ENCODE measurements at regions not wholly inside any gene's neighbourhood (a gene's known extent, or its start where the extent isn't known, plus 50 kb on each side); places are given as distances from the start of the nearest gene placed in this dataset.
"Not testable (repeated sequence)": the region's sequence is repeated elsewhere in the genome, so short reads cannot be mapped to it uniquely, and the experiment has no call there.

DNA sequence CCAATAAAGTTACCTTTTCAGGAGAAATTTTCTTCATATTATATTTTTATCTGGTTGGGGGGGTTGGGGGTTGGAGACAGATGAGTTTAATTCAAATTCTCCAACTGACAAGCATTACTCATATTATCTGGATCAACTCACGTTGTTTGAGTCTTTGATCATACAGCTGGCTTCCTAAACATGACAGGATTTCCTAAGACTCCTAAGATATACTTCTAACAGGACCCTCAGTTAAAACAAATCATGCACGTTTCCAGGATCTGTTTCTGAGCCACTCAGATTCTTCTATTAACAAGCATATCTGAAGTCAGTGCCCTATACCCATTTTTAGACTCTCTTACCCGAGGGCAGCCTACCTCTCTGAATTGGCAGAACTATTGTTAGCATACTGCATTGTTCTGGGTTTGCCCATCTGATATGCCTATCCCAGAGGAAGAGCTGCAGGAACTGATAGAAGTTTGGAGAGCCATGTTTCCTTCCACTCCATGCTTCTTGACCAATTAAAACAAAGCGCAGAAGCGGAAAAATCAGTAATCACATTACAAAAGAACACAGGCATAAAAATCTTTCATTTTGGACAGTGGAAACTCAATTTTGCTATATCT lies 653.9 kb downstream of the LTN1 start:
- no peak for DNase-seq (ENCODE audit: low spot score)

GRCh38 chr21:28337315-28337714 lies 655.4 kb downstream of the LTN1 start:
- no peak for DNase-seq (ENCODE audit: low spot score)

DNA sequence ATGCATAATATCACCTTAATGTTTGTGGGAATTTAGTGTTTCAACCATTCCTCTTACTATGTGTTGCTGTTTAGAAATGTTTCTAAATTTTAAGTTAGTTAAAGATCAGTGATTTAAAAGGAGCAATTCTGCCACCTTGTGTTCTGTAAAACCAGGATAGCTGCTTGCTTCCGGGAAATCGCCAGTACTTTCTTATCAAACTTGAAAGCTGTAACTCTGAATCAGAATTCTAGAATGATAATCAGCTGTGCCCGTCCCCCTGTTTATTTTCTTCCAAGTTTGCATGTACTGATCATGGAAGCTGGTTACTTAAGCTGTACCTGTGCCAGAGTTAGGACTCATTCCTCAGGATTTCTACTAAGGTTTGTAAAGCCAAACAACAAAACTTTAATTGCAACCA lies 656.4 kb downstream of the LTN1 start:
- DNase-seq (ENCODE audit: low spot score), result no peak

GRCh38 chr21:28334407-28334806 lies 658.3 kb downstream of the LTN1 start:
- DNase-seq (ENCODE audit: low spot score), result no peak

GRCh38 chr21:28333578-28334075 lies 659.0 kb downstream of the LTN1 start:
- DNase-seq (ENCODE audit: low spot score), result no peak

- DNase-seq (ENCODE audit: low spot score), result no peak
These were observed 659.9 kb downstream of the LTN1 start for GRCh38 chr21:28332796-28333195.

DNA sequence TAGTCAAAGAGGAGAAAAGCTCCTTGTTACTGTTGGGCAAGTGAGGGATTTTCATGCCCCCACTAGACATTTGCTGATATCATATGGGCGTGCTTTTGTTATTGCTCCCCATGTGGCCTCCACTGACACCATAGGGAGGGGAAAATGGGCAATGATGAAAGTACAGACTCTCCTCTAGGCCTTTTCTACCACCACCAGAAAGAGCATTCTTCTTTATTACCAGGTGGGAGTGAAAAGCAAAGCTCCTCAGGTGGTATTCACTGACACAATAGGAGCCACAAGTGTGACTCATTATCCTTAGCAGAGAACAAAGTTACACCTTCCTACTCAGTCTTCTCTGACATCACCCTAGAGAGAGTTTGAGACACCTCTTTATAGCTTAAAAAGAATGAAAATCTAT lies 667.1 kb downstream of the LTN1 start:
- DNase-seq (ENCODE audit: low spot score), result no peak

GRCh38 chr21:28324690-28325089 lies 668.0 kb downstream of the LTN1 start:
- DNase-seq (ENCODE audit: low spot score), result no peak

GRCh38 chr21:28317177-28317950 lies 675.3 kb downstream of the LTN1 start:
- DNase-seq (ENCODE audit: low spot score), result no peak

GRCh38 chr21:28311411-28312190 lies 681.1 kb downstream of the LTN1 start:
- no peak for DNase-seq (ENCODE audit: low spot score)

GRCh38 chr21:28310711-28311110 lies 682.0 kb downstream of the LTN1 start:
- no peak for DNase-seq (ENCODE audit: low spot score)

DNA sequence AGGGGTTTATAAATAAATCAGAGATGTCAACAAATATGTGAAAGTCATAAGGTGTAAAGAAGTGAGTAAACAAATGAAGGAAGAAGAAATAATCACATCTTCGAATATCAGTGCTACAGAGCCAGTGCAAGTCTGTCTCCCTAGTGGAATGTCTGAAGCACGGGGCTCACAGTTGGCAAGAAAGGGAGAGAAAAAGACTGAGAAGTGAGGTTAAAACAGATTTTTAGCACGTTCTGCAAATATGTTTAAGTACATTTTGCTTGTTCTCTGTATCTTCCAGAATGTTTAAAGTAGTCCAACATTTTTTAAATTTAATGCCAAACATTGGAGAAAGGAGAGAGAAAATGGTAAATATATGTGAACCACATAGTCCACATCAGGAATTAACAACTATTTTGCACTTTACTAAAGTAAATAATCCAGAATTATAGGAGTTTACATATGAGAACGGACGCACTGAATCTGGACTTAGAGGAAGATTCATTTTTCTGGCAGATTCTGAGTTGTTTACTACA lies 682.4 kb downstream of the LTN1 start:
- no peak for DNase-seq (ENCODE audit: low spot score)

- DNase-seq (ENCODE audit: low spot score), result no peak
These were observed 683.1 kb downstream of the LTN1 start for GRCh38 chr21:28309596-28309995.

DNA sequence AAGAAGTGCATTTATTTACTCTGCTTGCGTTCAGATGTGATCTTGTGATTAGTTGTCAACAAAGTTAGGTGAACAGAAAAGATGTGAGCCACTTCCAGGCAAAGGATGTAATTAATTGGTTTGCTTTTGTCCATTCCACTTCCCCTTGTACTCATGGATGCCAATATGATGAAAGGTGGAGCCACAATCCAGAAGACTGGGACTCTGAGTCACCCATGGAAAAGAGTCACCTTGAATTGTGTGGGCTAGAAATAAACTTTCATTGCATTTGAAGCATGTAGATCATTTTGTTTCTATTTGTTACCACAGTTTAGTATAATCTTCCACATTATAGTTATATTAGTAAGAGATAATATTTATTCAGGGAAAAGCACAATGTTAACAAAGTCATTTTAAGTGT lies 684.2 kb downstream of the LTN1 start:
- no peak for DNase-seq (ENCODE audit: low spot score)

DNA sequence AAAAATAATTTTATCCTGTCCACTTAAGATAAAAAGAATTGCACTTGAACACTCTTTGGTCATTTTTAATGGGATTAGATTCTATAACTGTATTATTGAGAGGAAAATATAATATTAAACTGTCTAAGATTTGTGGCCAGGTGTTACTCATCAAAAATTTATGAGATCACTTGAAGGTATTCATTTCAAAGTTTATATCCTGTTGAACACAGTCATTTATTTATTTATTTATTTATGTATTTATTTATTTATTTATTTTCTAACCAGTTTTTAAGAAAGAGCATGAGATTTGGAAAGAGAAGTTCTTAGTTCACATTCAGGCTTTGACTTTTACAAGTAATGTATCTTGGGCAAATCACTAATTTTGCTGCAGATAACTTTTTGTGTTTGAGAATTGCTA lies 692.7 kb downstream of the LTN1 start:
- no peak for DNase-seq (ENCODE audit: low spot score)

- no peak for DNase-seq (ENCODE audit: low spot score)
These were observed 694.4 kb downstream of the LTN1 start for GRCh38 chr21:28298251-28298672.

DNA sequence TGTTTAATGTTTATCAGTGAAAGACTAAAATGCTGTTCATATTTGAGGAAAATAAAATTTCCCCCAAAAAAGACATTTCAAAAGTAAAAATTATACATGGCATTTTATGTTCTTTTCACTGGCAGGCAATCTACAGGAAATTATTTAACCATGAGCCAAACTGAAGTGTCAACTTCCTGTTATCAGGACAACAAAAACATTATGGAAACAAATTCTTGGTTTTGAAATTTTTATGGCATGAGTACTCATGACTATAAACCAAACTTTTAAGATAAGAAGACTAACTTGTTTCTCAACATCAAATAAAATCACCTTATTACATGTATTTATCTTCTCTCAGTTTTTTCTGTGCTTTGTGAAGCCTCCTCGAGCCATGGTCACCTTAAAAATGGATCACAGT lies 698.6 kb downstream of the LTN1 start:
- no peak for DNase-seq (ENCODE audit: low spot score)

DNA sequence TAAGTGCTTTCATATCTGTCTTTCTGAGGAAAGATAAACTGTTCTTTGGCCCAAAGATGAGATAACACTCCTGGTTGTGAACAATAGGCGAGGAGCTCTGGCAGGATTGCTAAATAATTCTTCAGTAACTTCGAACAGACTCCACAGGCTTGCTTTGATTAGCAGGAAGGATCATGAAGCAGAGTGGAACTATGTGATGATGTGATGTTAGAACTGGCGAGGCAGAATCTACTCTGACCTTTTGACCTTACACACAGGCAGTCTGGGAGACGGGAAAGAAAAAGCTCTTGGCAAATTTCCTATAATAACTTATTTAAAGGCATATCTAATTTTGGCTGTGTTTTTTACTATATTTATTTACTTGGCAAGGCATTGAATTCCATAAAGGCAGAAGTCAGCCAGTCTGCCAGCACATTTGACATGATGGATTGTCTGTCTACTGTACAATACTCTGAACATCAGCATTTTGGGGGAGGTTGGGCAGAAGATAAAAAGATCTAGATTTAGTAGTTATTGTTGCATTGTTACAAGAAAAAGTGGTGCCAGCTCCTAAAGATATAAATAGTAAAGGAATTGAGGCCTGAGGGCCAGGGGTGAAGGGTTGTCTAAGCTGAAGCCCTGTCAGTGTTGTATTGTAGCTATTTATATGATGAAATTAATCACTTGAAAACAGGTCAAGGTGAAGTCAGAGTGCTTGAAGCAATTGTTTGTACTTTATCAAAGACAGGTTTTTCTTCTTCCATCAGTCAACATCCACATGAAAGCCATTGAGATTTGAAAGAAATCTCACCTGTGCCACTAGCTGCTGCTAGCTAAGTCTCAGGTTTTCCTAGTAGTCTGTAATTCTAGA lies 708.8 kb downstream of the LTN1 start:
- no peak for DNase-seq (ENCODE audit: low spot score)

DNA sequence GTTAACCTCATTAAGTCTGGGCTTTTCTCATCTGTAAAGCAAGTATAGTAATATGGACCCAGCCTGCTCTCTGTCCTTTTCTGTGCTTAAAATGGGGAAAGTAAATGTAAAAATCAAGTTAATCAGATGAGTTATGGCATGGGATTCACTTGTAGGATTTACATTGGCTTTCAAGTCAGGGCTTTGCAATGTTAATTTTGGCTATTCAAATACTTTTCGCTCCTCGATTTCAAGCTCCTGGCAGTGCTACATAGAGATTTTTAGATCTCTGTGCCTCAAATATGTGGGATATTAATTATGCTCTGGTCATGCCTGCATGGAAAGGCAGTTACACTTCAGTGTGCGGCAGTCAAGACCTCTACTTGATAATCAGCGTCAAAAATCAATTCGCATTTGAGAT lies 709.8 kb downstream of the LTN1 start:
- DNase-seq (ENCODE audit: low spot score), result no peak

DNA sequence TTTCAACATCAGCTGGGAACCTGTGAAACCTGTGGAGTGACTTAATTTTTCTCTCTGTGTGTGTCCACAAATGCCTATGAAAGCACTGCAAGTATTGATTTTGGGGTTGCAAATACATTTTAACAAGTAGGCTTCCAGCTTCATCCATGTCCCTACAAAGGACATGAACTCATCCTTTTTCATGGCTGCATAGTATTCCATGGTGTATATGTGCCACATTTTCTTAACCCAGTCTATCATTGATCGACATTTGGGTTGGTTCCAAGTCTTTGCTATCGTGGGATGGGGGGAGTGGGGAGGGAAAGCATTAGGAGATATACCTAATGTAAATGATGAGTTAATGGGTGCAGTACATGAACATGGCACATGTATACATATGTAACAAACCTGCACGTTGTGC lies 711.3 kb downstream of the LTN1 start:
- not testable (repeated sequence) for DNase-seq (ENCODE audit: low spot score)

- no peak for DNase-seq (ENCODE audit: low spot score)
These were observed 712.1 kb downstream of the LTN1 start for GRCh38 chr21:28280611-28281010.

GRCh38 chr21:28277324-28277723 lies 715.4 kb downstream of the LTN1 start:
- no peak for DNase-seq (ENCODE audit: low spot score)
